ENCODE measurements at regions not wholly inside any gene's neighbourhood (a gene's known extent, or its start where the extent isn't known, plus 50 kb on each side); places are given as distances from the start of the nearest gene placed in this dataset.

GRCh38 chr3:66675366-66675765, 174.5 kb upstream of the LRIG1 start:
- TF ChIP-seq CTCF (IDR thresholded peaks at IDR 0.05 in 4 of 5, conservative IDR thresholded peaks at IDR 0.05 in 1 of 5) (no peak), POLR2A (IDR thresholded peaks at IDR 0.05) (no peak)
- in situ Hi-C loops (cut with MboI; ENCODE audit: low sequenced_read_pairs in 4 of 4), result no loop called here
- intact Hi-C loops (cut with DNase I; ENCODE audit: low total_unique reads), result no loop called here
- Histone ChIP-seq H3K9me3 (no peaks in the 10 kb centered on the region), H3K27me3 (no peaks in the 10 kb centered on the region), H3K4me3 (no peak overlapping the region), H3K4me1 (peaks cover 0 to 5% of the 10 kb centered on the region in 2 donors), H3K36me3 (no peaks in the 10 kb centered on the region), H3K27ac (no peak overlapping the region)
- no peak for ATAC-seq
- no peak for DNase-seq

DNA sequence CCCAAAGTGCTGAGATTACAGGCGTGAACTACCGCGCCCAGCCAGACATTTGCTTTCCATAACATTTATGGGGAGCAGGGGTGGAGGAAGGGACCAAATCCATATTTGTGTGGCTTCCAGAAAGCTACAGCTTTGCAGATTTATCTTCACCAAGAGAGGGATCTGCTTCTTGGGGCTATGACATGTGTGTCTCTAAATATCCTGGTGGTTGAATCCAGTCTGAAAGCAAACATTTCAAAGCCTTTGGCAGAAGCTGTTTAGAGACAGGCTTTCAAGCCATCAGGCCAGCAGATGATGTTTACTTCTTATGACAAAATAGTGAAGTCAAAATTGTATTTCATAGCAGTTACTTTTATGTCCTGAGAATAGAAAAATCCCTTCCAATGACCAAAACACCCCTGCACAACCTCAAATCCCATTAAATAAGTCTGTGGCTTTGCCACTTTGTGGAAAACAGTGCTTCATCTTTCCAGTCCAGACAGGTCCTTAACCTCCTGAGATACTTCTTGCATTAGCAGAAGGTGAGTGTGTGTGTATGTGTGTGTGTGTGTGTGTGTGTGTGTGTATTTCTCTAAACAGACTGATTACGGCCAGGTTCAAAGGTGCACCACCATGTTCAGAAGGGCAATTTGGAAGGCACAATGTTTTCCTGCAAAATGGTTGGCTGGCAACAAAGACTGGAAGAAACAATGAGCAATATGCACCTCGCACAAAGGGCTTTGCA, 191.4 kb upstream of the LRIG1 start:
- TF ChIP-seq CTCF (IDR thresholded peaks at IDR 0.05 in 4 of 5, conservative IDR thresholded peaks at IDR 0.05 in 1 of 5) (no peak), POLR2A (IDR thresholded peaks at IDR 0.05) (no peak)
- no peaks in the 10 kb centered on the region for H3K27me3 ChIP-seq
- peak overlapping the region; percentile 18 to 80 (median 71) for H3K27ac ChIP-seq
- no peaks in the 10 kb centered on the region for H3K9me3 ChIP-seq
- no peak for ATAC-seq
- no peak for DNase-seq
- no peaks in the 10 kb centered on the region for H3K36me3 ChIP-seq
- intact Hi-C loops (cut with DNase I; ENCODE audit: low total_unique reads), result no loop called here
- in situ Hi-C loops (cut with MboI; ENCODE audit: low sequenced_read_pairs in 4 of 4), result no loop called here
- no peak overlapping the region for H3K4me3 ChIP-seq
- peaks cover 16 to 24% of the 10 kb centered on the region in 2 donors for H3K4me1 ChIP-seq

DNA sequence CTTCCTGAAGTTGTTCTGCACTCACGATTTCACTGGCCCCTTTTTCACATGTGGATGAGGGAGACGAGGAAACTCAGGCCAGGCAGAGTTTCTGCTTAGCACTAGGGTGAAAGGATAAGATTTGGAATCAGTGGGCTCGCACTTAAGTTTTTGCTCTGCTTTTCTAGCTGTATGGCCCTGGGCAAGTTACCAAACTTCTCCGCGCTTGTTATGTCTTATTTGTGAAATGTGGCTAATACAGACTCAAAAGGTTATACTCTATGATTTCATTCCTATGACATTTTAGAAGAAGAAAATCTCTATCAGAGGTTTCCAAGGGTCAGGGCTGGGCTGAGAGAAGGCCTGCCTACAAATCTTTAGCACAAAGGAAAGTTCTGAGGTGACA, 191.9 kb upstream of the LRIG1 start:
- in situ Hi-C loops (cut with MboI; ENCODE audit: low sequenced_read_pairs in 4 of 4) (no loop called here), intact Hi-C loops (cut with DNase I; ENCODE audit: low total_unique reads) (no loop called here)
- H3K27me3 ChIP-seq, result no peaks in the 10 kb centered on the region

DNA sequence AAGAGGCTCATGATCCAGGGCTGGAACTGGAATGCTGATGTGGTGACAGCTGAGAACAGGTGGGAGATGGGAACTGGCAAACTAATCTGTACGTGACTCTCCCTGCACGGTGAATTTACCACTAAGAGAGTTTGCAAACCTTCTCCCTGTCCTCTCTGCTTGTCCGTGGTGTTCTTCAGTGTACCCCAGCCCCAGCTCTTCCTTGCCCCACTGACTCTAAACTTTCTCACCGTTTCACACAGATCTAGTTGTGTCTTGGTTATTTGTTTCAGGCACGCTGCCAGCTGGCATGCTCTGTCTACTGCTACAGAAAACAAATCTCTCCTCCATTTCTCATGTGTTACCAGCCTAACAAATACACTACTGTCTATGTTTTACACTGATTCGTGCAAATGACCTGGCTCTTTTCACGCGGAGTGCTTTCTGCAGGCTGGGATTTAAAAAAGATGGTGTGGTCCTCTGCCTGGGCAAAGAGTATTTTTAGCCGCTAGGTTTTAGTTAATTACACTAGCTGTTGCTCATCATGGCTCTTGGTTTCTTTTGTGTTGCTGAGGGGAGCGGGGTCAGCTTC, 192.7 kb upstream of the LRIG1 start:
- Histone ChIP-seq H3K9me3 (no peaks in the 10 kb centered on the region), H3K4me3 (peak overlapping the region in 3 of 4 donors; percentile 4 to 39 (median 12)), H3K36me3 (no peaks in the 10 kb centered on the region), H3K4me1 (peaks cover 16 to 24% of the 10 kb centered on the region in 2 donors), H3K27ac (peak overlapping the region; percentile 64 to 80 (median 72)), H3K27me3 (no peaks in the 10 kb centered on the region)
- in situ Hi-C loops (cut with MboI; ENCODE audit: low sequenced_read_pairs in 4 of 4), result no loop called here
- intact Hi-C loops (cut with DNase I; ENCODE audit: low total_unique reads), result no loop called here
- no peak for TF ChIP-seq POLR2A (IDR thresholded peaks at IDR 0.05)
- no peak for TF ChIP-seq CTCF (IDR thresholded peaks at IDR 0.05 in 4 of 5, conservative IDR thresholded peaks at IDR 0.05 in 1 of 5)
- ATAC-seq (peak; percentile 99), DNase-seq (peak; percentile 58 to 63)

More for the DNA sequence above, 191.9 kb upstream of the LRIG1 start:
- Histone ChIP-seq H3K36me3 (no peaks in the 10 kb centered on the region), H3K4me3 (no peak overlapping the region), H3K4me1 (peaks cover 16 to 24% of the 10 kb centered on the region in 2 donors), H3K27ac (peak overlapping the region; percentile 64 to 80 (median 72)), H3K9me3 (no peaks in the 10 kb centered on the region)
- no peak for ATAC-seq
- DNase-seq, result no peak
- no peak for TF ChIP-seq CTCF (IDR thresholded peaks at IDR 0.05 in 4 of 5, conservative IDR thresholded peaks at IDR 0.05 in 1 of 5)
- no peak for TF ChIP-seq POLR2A (IDR thresholded peaks at IDR 0.05)

Data from gastrocnemius medialis (tissue), 4 donors.